Body of pancreas (tissue), 4 donors: ENCODE measurements at regions not wholly inside any gene's neighbourhood (a gene's known extent, or its start where the extent isn't known, plus 50 kb on each side); places are given as distances from the start of the nearest gene placed in this dataset.

ENCODE experiments used
- CTCF ChIP-seq, 7 experiments: fragments of 450-650 bp in 4 of 7; fragments of 200-600 bp in 3 of 7; sonication (generic) in 3 of 7; IDR thresholded peaks; one replicate each; pipeline ENCODE4 v1.5.1; 2016 to 2019; ENCODE audit warnings: antibody characterized with exemption in 7 of 7
- POLR2A ChIP-seq, 3 donors: fragments of 450-650 bp; IDR thresholded peaks; one replicate each; pipeline ENCODE4 v1.6.1; 2016; ENCODE audit warnings: antibody characterized with exemption in 3 of 3, mild to moderate bottlenecking in 2 of 3

GRCh38 chr15:36059596-36059995, 513.6 kb upstream of the DPH6 start:
- TF ChIP-seq CTCF (IDR thresholded peaks at IDR 0.05) (no peak), POLR2A (IDR thresholded peaks at IDR 0.05) (no peak)
